Osteocyte (in vitro differentiated cells): ENCODE measurements at regions not wholly inside any gene's neighbourhood (a gene's known extent, or its start where the extent isn't known, plus 50 kb on each side); places are given as distances from the start of the nearest gene placed in this dataset.

Experiments used
- DNase-seq: peaks from one replicate; pipeline ENCODE4 v3.0.0; 2021; ENCODE audit warnings: mixed read lengths; ENCODE audit not compliant: unreplicated experiment; ENCODE audit errors: extremely low spot score
- H3K27ac Mint-ChIP-seq: one replicate; pipeline ENCODE4 v1.8.0; 2021; ENCODE audit warnings: mild to moderate bottlenecking, mixed read lengths; ENCODE audit not compliant: unreplicated experiment
- H3K27me3 Mint-ChIP-seq: one replicate; pipeline ENCODE4 v1.8.0; 2021; ENCODE audit warnings: mixed read lengths; ENCODE audit not compliant: unreplicated experiment
- H3K36me3 Mint-ChIP-seq: one replicate; pipeline ENCODE4 v1.8.0; 2021; ENCODE audit warnings: mixed read lengths; ENCODE audit not compliant: unreplicated experiment
- H3K4me1 Mint-ChIP-seq: one replicate; pipeline ENCODE4 v1.8.0; 2021; ENCODE audit warnings: mixed read lengths; ENCODE audit not compliant: unreplicated experiment
- H3K4me3 Mint-ChIP-seq: one replicate; pipeline ENCODE4 v1.8.0; 2021; ENCODE audit warnings: mild to moderate bottlenecking, moderate library complexity, mixed read lengths; ENCODE audit not compliant: unreplicated experiment
- H3K9me3 Mint-ChIP-seq: one replicate; pipeline ENCODE4 v1.8.0; 2021; ENCODE audit warnings: mixed read lengths; ENCODE audit not compliant: unreplicated experiment
- TF ChIP-seq, protein P1 (sequence below): fragments of 200-600 bp; sonication (generic); IDR thresholded peaks from 2 replicates; pipeline ENCODE4 v1.5.0; 2021; ENCODE audit warnings: antibody characterized with exemption, mild to moderate bottlenecking, moderate library complexity

DNA sequence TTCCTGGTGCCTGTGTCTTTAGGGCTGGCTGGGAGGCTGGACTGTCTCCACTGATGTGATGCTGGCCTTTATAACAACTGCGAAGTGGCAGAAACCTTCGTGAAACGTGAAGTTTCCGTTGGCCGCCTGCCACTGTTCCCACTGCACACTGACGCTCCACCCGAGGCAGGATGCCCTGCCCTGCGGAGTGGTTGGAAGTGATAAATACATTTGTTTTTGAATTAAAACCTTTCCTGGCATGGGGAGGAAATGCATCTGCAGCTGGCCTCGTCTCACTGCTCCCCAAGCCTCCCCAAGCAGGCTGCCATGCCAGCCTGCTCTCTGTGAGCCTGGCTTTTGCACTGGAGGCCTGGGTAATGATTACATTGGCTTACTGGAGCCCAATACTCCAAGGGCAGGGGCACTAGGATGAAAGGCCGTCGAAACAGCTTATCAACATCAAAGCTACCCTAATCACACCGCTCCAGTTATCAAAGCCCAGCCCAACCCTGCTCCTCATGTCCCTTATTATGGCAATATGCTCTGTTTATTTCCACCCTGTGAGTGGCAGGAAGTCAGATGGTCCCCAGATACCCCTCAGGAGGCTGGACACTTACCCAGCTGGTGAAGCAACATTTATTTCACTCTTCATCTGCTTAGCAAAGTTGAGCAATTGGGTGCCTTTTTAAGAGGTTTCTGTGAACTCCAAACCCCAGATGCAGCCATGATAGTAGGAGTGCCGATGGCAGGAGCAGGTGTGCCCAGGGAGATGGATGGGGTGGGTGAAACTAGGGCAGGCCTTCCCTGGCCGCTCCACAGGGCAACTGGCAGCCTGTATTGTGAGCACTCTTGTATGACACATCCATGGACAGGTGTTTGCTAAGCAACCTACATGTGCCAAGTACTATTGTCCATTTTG is 97.4 kb upstream of the ITGA6 start:
- H3K27me3 Mint-ChIP-seq, result peaks cover 2% of the 10 kb centered on the region
- H3K36me3 Mint-ChIP-seq, result no peaks in the 10 kb centered on the region
- no peak for DNase-seq
- H3K27ac Mint-ChIP-seq, result no peak overlapping the region
- TF ChIP-seq, protein P1, sequence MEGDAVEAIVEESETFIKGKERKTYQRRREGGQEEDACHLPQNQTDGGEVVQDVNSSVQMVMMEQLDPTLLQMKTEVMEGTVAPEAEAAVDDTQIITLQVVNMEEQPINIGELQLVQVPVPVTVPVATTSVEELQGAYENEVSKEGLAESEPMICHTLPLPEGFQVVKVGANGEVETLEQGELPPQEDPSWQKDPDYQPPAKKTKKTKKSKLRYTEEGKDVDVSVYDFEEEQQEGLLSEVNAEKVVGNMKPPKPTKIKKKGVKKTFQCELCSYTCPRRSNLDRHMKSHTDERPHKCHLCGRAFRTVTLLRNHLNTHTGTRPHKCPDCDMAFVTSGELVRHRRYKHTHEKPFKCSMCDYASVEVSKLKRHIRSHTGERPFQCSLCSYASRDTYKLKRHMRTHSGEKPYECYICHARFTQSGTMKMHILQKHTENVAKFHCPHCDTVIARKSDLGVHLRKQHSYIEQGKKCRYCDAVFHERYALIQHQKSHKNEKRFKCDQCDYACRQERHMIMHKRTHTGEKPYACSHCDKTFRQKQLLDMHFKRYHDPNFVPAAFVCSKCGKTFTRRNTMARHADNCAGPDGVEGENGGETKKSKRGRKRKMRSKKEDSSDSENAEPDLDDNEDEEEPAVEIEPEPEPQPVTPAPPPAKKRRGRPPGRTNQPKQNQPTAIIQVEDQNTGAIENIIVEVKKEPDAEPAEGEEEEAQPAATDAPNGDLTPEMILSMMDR, result no peak
- H3K4me1 Mint-ChIP-seq, result peaks cover 19% of the 10 kb centered on the region
- no peak overlapping the region for H3K4me3 Mint-ChIP-seq
- no peaks in the 10 kb centered on the region for H3K9me3 Mint-ChIP-seq

DNA sequence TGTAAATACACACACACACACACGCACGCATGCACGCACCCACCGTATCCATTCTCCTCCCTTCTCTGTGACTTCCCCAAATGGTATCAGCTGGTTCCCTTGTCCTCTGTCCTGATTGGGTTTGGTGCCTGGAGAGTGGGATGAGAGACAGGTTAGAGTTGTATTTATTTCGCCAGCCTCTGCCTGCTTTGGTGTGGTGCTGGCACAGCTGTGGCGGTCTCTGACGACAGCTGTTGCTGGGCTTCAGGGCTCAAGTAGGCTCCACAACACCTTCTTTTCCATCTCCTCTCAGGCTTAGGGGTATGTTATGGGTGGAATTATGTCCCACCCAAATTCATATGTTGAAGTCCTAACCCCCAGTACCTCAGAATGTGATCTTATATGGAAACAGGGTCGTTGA is 94.9 kb upstream of the ITGA6 start:
- Mint-ChIP-seq H3K27me3 (peaks cover 2% of the 10 kb centered on the region), H3K4me3 (no peak overlapping the region), H3K4me1 (peaks cover 7% of the 10 kb centered on the region), H3K9me3 (no peaks in the 10 kb centered on the region), H3K27ac (no peak overlapping the region), H3K36me3 (no peaks in the 10 kb centered on the region)
- DNase-seq, result no peak
- TF ChIP-seq, protein P1, result no peak

DNA sequence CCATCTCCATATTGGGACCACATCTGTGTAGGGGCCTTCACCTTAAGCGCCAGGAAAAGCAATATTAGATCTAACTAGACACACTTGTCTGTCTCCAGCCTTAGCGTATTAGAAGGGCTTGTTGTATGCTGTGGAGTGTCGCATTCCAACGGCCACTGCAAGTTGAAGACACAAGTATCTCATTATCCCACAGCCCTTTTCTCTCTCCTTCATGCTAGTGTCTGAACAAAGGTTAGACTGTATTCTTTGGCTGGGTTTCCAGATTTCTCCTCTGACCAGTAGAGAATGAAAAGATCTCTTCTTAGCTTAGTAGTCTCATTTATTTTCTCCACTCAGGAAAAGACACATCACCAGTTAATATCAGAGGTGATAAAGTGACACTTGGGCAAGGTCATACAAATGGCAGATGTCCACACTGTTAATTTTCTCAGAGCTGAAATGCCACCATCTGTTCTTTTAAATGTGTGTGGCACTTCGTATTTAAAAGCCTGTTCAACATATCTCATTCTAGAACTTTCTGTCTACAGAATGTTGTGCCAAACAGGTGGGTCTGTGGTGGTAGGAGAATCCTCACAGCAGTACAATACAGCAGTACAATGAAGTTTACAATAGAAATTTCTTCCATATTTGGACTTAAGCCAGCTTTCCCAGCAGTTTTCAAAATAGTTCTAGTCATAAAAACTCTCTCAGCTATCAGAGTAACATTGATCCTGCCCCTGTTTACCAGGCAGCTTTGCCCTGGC is 94.0 kb upstream of the ITGA6 start:
- peaks cover 2% of the 10 kb centered on the region for H3K27me3 Mint-ChIP-seq
- TF ChIP-seq, protein P1, result no peak
- DNase-seq, result no peak
- H3K4me3 Mint-ChIP-seq, result no peak overlapping the region
- H3K4me1 Mint-ChIP-seq, result peaks cover 7% of the 10 kb centered on the region
- no peaks in the 10 kb centered on the region for H3K36me3 Mint-ChIP-seq
- no peaks in the 10 kb centered on the region for H3K9me3 Mint-ChIP-seq
- no peak overlapping the region for H3K27ac Mint-ChIP-seq

DNA sequence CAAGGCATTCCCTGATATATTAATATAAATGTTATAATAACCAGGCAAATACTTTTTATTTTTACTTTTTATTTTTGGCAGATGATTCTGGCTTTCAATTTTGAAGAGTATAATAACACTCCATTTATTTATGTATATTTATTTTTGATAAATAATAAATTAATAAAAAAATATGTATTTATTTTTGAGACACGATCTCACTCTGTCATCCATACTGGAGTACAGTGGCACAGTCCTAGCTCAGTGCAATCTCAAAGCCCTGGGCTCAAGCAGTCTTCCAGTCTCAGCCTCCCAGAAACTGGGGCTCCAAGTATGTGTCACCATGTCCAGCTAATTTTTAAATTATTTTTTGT is 93.4 kb upstream of the ITGA6 start:
- Mint-ChIP-seq H3K4me3 (no peak overlapping the region), H3K9me3 (no peaks in the 10 kb centered on the region), H3K27ac (no peak overlapping the region), H3K4me1 (peaks cover 7% of the 10 kb centered on the region), H3K27me3 (peaks cover 2% of the 10 kb centered on the region), H3K36me3 (no peaks in the 10 kb centered on the region)
- TF ChIP-seq, protein P1, result no peak
- no peak for DNase-seq

DNA sequence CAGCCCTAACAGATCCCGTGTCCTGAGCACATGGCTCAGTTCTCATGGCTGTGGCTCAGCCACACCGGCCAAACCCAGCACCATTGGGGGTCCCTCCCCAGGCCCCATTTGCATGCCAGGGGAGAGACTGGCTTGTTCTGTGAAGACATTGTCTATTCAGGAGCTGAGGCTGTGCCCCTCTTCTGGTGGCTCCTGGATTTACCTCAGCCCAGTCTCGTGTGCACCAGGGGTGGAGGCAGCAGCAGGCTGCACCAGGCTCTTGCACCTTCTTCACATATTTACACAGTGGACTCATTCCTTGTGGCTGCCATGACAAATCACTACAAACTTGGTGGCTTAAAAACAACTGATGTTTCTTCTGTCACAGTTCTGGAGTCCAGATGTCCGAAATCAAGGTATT is 92.4 kb upstream of the ITGA6 start:
- no peak for DNase-seq
- Mint-ChIP-seq H3K27me3 (peaks cover 2% of the 10 kb centered on the region), H3K9me3 (no peaks in the 10 kb centered on the region), H3K36me3 (no peaks in the 10 kb centered on the region), H3K4me3 (no peak overlapping the region), H3K4me1 (peaks cover 17% of the 10 kb centered on the region), H3K27ac (no peak overlapping the region)
- TF ChIP-seq, protein P1, result no peak
